GM18508 (cell line): ENCODE measurements at regions not wholly inside any gene's neighbourhood (a gene's known extent, or its start where the extent isn't known, plus 50 kb on each side); places are given as distances from the start of the nearest gene placed in this dataset.
"Not testable (repeated sequence)": the region's sequence is repeated elsewhere in the genome, so short reads cannot be mapped to it uniquely, and the experiment has no call there.

Experiments
- ATAC-seq: cut with Tn5 transposase; IDR thresholded peaks from one replicate; pipeline ENCODE4 v1.9.1; 2021; ENCODE audit warnings: moderate number of reproducible peaks; ENCODE audit not compliant: insufficient read depth, unreplicated experiment

- no peak for ATAC-seq
Measured at GRCh38 chr14:89700801-89701200, 253.7 kb downstream of the EFCAB11 start.

- ATAC-seq, result no peak
Measured at GRCh38 chr14:89699071-89699470, 255.5 kb downstream of the EFCAB11 start.

GRCh38 chr14:89697281-89698060, 257.1 kb downstream of the EFCAB11 start:
- ATAC-seq, result no peak

GRCh38 chr14:89695846-89696245, 258.7 kb downstream of the EFCAB11 start:
- ATAC-seq, result no peak

- ATAC-seq, result no peak
Measured at GRCh38 chr14:89690139-89690538, 264.4 kb downstream of the EFCAB11 start.

GRCh38 chr14:89689711-89690110, 264.8 kb downstream of the EFCAB11 start:
- ATAC-seq, result not testable (repeated sequence)

GRCh38 chr14:89688507-89689211, 265.9 kb downstream of the EFCAB11 start:
- ATAC-seq, result no peak

- not testable (repeated sequence) for ATAC-seq
Measured at GRCh38 chr14:89687129-89687528, 267.4 kb downstream of the EFCAB11 start.

- ATAC-seq, result no peak
Measured at GRCh38 chr14:89684139-89684538, 267.1 kb upstream of the FOXN3 start.

GRCh38 chr14:89681086-89682018, 264.3 kb upstream of the FOXN3 start:
- peak; percentile 69 for ATAC-seq

GRCh38 chr14:89680156-89680555, 263.1 kb upstream of the FOXN3 start:
- no peak for ATAC-seq

- ATAC-seq, result no peak
Measured at GRCh38 chr14:89678768-89679167, 261.7 kb upstream of the FOXN3 start.

- no peak for ATAC-seq
Measured at GRCh38 chr14:89675590-89675989, 258.6 kb upstream of the FOXN3 start.

GRCh38 chr14:89674936-89675335, 257.9 kb upstream of the FOXN3 start:
- no peak for ATAC-seq

GRCh38 chr14:89674240-89674639, 257.2 kb upstream of the FOXN3 start:
- ATAC-seq, result no peak

GRCh38 chr14:89673512-89674225, 256.6 kb upstream of the FOXN3 start:
- no peak for ATAC-seq

- ATAC-seq, result no peak
Measured at GRCh38 chr14:89672636-89673511, 255.8 kb upstream of the FOXN3 start.

GRCh38 chr14:89669193-89669592, 252.2 kb upstream of the FOXN3 start:
- ATAC-seq, result peak; percentile 54

- no peak for ATAC-seq
Measured at GRCh38 chr14:89667983-89668382, 250.9 kb upstream of the FOXN3 start.
